Body of pancreas (tissue), 4 donors: ENCODE measurements at regions not wholly inside any gene's neighbourhood (a gene's known extent, or its start where the extent isn't known, plus 50 kb on each side); places are given as distances from the start of the nearest gene placed in this dataset.

Source experiments
- POLR2A ChIP-seq, 3 donors: fragments of 450-650 bp; IDR thresholded peaks; one replicate each; pipeline ENCODE4 v1.6.1; 2016; ENCODE audit warnings: antibody characterized with exemption in 3 of 3, mild to moderate bottlenecking in 2 of 3
- TF ChIP-seq, protein P1 (sequence below), 7 experiments: fragments of 450-650 bp in 4 of 7; fragments of 200-600 bp in 3 of 7; sonication (generic) in 3 of 7; IDR thresholded peaks; one replicate each; pipeline ENCODE4 v1.5.1; 2016 to 2019; ENCODE audit warnings: antibody characterized with exemption in 7 of 7

- TF ChIP-seq, protein P1, sequence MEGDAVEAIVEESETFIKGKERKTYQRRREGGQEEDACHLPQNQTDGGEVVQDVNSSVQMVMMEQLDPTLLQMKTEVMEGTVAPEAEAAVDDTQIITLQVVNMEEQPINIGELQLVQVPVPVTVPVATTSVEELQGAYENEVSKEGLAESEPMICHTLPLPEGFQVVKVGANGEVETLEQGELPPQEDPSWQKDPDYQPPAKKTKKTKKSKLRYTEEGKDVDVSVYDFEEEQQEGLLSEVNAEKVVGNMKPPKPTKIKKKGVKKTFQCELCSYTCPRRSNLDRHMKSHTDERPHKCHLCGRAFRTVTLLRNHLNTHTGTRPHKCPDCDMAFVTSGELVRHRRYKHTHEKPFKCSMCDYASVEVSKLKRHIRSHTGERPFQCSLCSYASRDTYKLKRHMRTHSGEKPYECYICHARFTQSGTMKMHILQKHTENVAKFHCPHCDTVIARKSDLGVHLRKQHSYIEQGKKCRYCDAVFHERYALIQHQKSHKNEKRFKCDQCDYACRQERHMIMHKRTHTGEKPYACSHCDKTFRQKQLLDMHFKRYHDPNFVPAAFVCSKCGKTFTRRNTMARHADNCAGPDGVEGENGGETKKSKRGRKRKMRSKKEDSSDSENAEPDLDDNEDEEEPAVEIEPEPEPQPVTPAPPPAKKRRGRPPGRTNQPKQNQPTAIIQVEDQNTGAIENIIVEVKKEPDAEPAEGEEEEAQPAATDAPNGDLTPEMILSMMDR (IDR thresholded peaks at IDR 0.05) = no peak
- no peak for TF ChIP-seq POLR2A (IDR thresholded peaks at IDR 0.05)
These were observed 408.9 kb downstream of the PLCL1 start for GRCh38 chr2:198213253-198213652.
